GM23338 (cell line): ENCODE measurements at regions not wholly inside any gene's neighbourhood (a gene's known extent, or its start where the extent isn't known, plus 50 kb on each side); places are given as distances from the start of the nearest gene placed in this dataset.

ENCODE experiments used
- ATAC-seq: fragments of 200-7000 bp; cut with Tn5 transposase; 3 replicates; pipeline ENCODE4 v1.9.1; 2020
- DNase-seq: peaks from one replicate; pipeline ENCODE4 v3.0.0-alpha.2; 2015; ENCODE audit warnings: low spot score
- H2AFZ ChIP-seq: fragments of 200-600 bp; sonication (generic); 2 replicates; pipeline ENCODE4 v1.8.0; 2016; ENCODE audit warnings: antibody characterized with exemption, mild to moderate bottlenecking, moderate library complexity
- H3F3A ChIP-seq: fragments of 200-600 bp; sonication (generic); replicated peaks from 2 replicates; pipeline ENCODE4 v1.8.0; 2017; ENCODE audit warnings: antibody characterized with exemption, mixed run types, low read depth
- H3K27ac ChIP-seq: fragments of 200-600 bp; sonication (generic); 2 replicates; pipeline ENCODE4 v1.6.1; 2016; ENCODE audit warnings: low read depth
- H3K27me3 ChIP-seq: fragments of 200-600 bp; sonication (generic); 2 replicates; pipeline ENCODE4 v1.8.0; 2016; ENCODE audit warnings: mild to moderate bottlenecking, mixed run types, moderate library complexity; ENCODE audit not compliant: insufficient read depth
- H3K36me3 ChIP-seq: fragments of 200-600 bp; sonication (generic); 2 replicates; pipeline ENCODE4 v1.8.0; 2016; ENCODE audit warnings: mild to moderate bottlenecking; ENCODE audit not compliant: insufficient read depth
- H3K4me1 ChIP-seq: fragments of 200-600 bp; sonication (generic); 2 replicates; pipeline ENCODE4 v1.8.0; 2016; ENCODE audit warnings: mild to moderate bottlenecking, moderate library complexity; ENCODE audit not compliant: insufficient read depth
- H3K4me2 ChIP-seq: fragments of 200-600 bp; sonication (generic); 2 replicates; pipeline ENCODE4 v1.7.1; 2017; ENCODE audit warnings: mixed run types
- H3K4me3 ChIP-seq: fragments of 200-600 bp; sonication (generic); 2 replicates; pipeline ENCODE4 v1.6.1; 2016; ENCODE audit warnings: mixed run types
- H3K79me2 ChIP-seq: fragments of 200-600 bp; sonication (generic); replicated peaks from 2 replicates; pipeline ENCODE4 v1.8.0; 2017; ENCODE audit warnings: mild to moderate bottlenecking; ENCODE audit not compliant: insufficient read depth
- H3K9me2 ChIP-seq: fragments of 200-600 bp; sonication (generic); 2 replicates; pipeline ENCODE4 v1.8.0; 2017; ENCODE audit not compliant: insufficient read depth
- H4K20me1 ChIP-seq: fragments of 200-600 bp; sonication (generic); replicated peaks from 2 replicates; pipeline ENCODE4 v1.8.0; 2017; ENCODE audit warnings: mild to moderate bottlenecking; ENCODE audit not compliant: insufficient read depth
- H3K27ac Mint-ChIP-seq: 2 replicates; pipeline ENCODE4 v1.8.0; 2020; ENCODE audit warnings: inconsistent platforms, mild to moderate bottlenecking, moderate library complexity, mixed read lengths
- H3K27me3 Mint-ChIP-seq: 3 replicates; pipeline ENCODE4 v1.8.0; 2022; ENCODE audit warnings: low read depth, mild to moderate bottlenecking, moderate library complexity, mixed read lengths, inconsistent platforms; ENCODE audit not compliant: insufficient read depth, poor library complexity
- H3K36me3 Mint-ChIP-seq: 3 replicates; pipeline ENCODE4 v1.8.0; 2021; ENCODE audit warnings: low read depth, mild to moderate bottlenecking, inconsistent platforms, moderate library complexity, mixed read lengths
- H3K4me1 Mint-ChIP-seq: 3 replicates; pipeline ENCODE4 v1.8.0; 2020; ENCODE audit warnings: mild to moderate bottlenecking, inconsistent platforms, mixed read lengths
- H3K4me3 Mint-ChIP-seq: 3 replicates; pipeline ENCODE4 v1.8.0; 2021; ENCODE audit warnings: moderate library complexity, mild to moderate bottlenecking, inconsistent platforms, mixed read lengths
- H3K9me3 Mint-ChIP-seq: 3 replicates; pipeline ENCODE4 v1.8.0; 2020; ENCODE audit warnings: moderate library complexity, mild to moderate bottlenecking, inconsistent platforms, mixed read lengths
- CREB1 ChIP-seq: fragments of 250-450 bp; sonication (Bioruptor Pico); IDR thresholded peaks from 2 replicates; pipeline ENCODE4 v1.5.0; 2020; ENCODE audit warnings: low read depth, mild to moderate bottlenecking, moderate library complexity
- EZH2 ChIP-seq: fragments of 200-600 bp; sonication (generic); IDR thresholded peaks from one replicate; pipeline ENCODE4 v1.8.0; 2017; ENCODE audit warnings: antibody characterized with exemption, mild to moderate bottlenecking, low read depth; ENCODE audit not compliant: unreplicated experiment
- EZH2phosphoT487 ChIP-seq: fragments of 200-600 bp; sonication (generic); IDR thresholded peaks from one replicate; pipeline ENCODE4 v1.8.1; 2018; ENCODE audit warnings: antibody characterized with exemption; ENCODE audit not compliant: unreplicated experiment
- JUNB ChIP-seq: IDR thresholded peaks from one replicate; pipeline ENCODE4 v1.6.1; 2016; ENCODE audit warnings: antibody characterized with exemption; ENCODE audit not compliant: unreplicated experiment
- NANOG ChIP-seq: IDR thresholded peaks from 2 replicates; pipeline ENCODE4 v1.6.1; 2016; ENCODE audit warnings: antibody characterized with exemption, borderline replicate concordance
- POLR2AphosphoS5 ChIP-seq: IDR thresholded peaks from 2 replicates; pipeline ENCODE4 v1.6.1; 2016; ENCODE audit warnings: antibody characterized with exemption, low read depth
- STAT1 ChIP-seq: IDR thresholded peaks from one replicate; pipeline ENCODE4 v1.6.1; 2016; ENCODE audit warnings: antibody characterized with exemption; ENCODE audit not compliant: unreplicated experiment
- ZNF114 ChIP-seq: fragments of 250-450 bp; sonication (Bioruptor Pico); IDR thresholded peaks from 2 replicates; pipeline ENCODE4 v1.5.0; 2020; ENCODE audit warnings: mild to moderate bottlenecking, moderate library complexity
- ZNF331 ChIP-seq: fragments of 250-450 bp; sonication (Bioruptor Pico); IDR thresholded peaks from 2 replicates; pipeline ENCODE4 v1.5.0; 2020; ENCODE audit warnings: low read depth, mild to moderate bottlenecking, moderate library complexity
- TF ChIP-seq, protein P1 (sequence below): IDR thresholded peaks from 2 replicates; pipeline ENCODE4 v1.6.1; 2016; ENCODE audit warnings: antibody characterized with exemption
- TF ChIP-seq, protein P2 (sequence below): fragments of 250-450 bp; sonication (Bioruptor Pico); IDR thresholded peaks from 2 replicates; pipeline ENCODE4 v1.5.0; 2020; ENCODE audit warnings: mild to moderate bottlenecking, moderate library complexity
- TF ChIP-seq, protein P3 (sequence below): IDR thresholded peaks from one replicate; pipeline ENCODE4 v1.6.1; 2018; ENCODE audit warnings: antibody characterized with exemption; ENCODE audit not compliant: unreplicated experiment

DNA sequence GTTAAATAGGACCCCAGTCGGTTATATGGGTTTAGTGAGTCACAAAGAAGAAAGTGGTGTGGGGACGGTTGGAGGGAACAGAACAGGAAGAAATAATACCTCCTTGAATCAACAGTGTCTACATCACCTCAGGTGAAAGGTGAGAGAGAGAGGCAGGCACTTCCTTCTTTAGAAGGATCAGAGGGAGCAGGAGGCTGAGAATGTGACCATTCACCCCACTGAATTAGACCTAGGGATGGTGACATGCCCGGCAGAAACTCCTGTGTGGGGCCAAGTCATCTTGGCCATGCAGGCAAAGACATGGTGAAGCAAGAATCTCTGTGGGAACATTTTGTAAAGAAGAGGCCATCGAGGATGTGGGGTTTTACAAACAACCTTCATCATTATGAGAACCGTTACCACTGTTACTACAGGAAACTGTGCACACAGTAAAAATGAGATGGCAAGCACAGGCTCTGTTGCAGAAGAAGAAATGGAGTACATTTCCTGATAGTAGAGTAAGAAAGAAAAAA is 1196.9 kb downstream of the VRK1 start:
- H3K27me3 ChIP-seq: no peaks in the 10 kb centered on the region
- no peak overlapping the region for H3K4me3 Mint-ChIP-seq
- no peak overlapping the region for H2AFZ ChIP-seq
- H3K9me2 ChIP-seq: peaks cover 21% of the 10 kb centered on the region; the same call in 1 of the 2 replicates
- no peak for DNase-seq
- no peaks in the 10 kb centered on the region for H4K20me1 ChIP-seq
- peaks cover 5% of the 10 kb centered on the region; the same call in 2 of the 3 replicates for H3K4me1 Mint-ChIP-seq
- no peak overlapping the region for H3K27ac Mint-ChIP-seq
- TF ChIP-seq EZH2 (no peak), JUNB (no peak), ZNF114 (CRISPR knock-in tag) (no peak), ZNF331 (CRISPR knock-in tag) (no peak), STAT1 (no peak), EZH2phosphoT487 (no peak), CREB1 (CRISPR knock-in tag) (no peak), NANOG (no peak), POLR2AphosphoS5 (no peak)
- TF ChIP-seq, protein P1, sequence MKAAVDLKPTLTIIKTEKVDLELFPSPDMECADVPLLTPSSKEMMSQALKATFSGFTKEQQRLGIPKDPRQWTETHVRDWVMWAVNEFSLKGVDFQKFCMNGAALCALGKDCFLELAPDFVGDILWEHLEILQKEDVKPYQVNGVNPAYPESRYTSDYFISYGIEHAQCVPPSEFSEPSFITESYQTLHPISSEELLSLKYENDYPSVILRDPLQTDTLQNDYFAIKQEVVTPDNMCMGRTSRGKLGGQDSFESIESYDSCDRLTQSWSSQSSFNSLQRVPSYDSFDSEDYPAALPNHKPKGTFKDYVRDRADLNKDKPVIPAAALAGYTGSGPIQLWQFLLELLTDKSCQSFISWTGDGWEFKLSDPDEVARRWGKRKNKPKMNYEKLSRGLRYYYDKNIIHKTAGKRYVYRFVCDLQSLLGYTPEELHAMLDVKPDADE: no peak
- TF ChIP-seq, protein P2, sequence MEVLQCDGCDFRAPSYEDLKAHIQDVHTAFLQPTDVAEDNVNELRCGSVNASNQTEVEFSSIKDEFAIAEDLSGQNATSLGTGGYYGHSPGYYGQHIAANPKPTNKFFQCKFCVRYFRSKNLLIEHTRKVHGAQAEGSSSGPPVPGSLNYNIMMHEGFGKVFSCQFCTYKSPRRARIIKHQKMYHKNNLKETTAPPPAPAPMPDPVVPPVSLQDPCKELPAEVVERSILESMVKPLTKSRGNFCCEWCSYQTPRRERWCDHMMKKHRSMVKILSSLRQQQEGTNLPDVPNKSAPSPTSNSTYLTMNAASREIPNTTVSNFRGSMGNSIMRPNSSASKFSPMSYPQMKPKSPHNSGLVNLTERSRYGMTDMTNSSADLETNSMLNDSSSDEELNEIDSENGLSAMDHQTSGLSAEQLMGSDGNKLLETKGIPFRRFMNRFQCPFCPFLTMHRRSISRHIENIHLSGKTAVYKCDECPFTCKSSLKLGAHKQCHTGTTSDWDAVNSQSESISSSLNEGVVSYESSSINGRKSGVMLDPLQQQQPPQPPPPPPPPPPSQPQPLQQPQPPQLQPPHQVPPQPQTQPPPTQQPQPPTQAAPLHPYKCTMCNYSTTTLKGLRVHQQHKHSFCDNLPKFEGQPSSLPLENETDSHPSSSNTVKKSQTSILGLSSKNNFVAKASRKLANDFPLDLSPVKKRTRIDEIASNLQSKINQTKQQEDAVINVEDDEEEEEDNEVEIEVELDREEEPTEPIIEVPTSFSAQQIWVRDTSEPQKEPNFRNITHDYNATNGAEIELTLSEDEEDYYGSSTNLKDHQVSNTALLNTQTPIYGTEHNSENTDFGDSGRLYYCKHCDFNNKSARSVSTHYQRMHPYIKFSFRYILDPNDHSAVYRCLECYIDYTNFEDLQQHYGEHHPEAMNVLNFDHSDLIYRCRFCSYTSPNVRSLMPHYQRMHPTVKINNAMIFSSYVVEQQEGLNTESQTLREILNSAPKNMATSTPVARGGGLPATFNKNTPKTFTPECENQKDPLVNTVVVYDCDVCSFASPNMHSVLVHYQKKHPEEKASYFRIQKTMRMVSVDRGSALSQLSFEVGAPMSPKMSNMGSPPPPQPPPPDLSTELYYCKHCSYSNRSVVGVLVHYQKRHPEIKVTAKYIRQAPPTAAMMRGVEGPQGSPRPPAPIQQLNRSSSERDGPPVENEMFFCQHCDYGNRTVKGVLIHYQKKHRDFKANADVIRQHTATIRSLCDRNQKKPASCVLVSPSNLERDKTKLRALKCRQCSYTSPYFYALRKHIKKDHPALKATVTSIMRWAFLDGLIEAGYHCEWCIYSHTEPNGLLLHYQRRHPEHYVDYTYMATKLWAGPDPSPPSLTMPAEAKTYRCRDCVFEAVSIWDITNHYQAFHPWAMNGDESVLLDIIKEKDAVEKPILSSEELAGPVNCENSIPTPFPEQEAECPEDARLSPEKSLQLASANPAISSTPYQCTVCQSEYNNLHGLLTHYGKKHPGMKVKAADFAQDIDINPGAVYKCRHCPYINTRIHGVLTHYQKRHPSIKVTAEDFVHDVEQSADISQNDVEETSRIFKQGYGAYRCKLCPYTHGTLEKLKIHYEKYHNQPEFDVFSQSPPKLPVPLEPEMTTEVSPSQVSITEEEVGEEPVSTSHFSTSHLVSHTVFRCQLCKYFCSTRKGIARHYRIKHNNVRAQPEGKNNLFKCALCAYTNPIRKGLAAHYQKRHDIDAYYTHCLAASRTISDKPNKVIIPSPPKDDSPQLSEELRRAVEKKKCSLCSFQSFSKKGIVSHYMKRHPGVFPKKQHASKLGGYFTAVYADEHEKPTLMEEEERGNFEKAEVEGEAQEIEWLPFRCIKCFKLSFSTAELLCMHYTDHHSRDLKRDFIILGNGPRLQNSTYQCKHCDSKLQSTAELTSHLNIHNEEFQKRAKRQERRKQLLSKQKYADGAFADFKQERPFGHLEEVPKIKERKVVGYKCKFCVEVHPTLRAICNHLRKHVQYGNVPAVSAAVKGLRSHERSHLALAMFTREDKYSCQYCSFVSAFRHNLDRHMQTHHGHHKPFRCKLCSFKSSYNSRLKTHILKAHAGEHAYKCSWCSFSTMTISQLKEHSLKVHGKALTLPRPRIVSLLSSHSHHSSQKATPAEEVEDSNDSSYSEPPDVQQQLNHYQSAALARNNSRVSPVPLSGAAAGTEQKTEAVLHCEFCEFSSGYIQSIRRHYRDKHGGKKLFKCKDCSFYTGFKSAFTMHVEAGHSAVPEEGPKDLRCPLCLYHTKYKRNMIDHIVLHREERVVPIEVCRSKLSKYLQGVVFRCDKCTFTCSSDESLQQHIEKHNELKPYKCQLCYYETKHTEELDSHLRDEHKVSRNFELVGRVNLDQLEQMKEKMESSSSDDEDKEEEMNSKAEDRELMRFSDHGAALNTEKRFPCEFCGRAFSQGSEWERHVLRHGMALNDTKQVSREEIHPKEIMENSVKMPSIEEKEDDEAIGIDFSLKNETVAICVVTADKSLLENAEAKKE: no peak
- TF ChIP-seq, protein P3, sequence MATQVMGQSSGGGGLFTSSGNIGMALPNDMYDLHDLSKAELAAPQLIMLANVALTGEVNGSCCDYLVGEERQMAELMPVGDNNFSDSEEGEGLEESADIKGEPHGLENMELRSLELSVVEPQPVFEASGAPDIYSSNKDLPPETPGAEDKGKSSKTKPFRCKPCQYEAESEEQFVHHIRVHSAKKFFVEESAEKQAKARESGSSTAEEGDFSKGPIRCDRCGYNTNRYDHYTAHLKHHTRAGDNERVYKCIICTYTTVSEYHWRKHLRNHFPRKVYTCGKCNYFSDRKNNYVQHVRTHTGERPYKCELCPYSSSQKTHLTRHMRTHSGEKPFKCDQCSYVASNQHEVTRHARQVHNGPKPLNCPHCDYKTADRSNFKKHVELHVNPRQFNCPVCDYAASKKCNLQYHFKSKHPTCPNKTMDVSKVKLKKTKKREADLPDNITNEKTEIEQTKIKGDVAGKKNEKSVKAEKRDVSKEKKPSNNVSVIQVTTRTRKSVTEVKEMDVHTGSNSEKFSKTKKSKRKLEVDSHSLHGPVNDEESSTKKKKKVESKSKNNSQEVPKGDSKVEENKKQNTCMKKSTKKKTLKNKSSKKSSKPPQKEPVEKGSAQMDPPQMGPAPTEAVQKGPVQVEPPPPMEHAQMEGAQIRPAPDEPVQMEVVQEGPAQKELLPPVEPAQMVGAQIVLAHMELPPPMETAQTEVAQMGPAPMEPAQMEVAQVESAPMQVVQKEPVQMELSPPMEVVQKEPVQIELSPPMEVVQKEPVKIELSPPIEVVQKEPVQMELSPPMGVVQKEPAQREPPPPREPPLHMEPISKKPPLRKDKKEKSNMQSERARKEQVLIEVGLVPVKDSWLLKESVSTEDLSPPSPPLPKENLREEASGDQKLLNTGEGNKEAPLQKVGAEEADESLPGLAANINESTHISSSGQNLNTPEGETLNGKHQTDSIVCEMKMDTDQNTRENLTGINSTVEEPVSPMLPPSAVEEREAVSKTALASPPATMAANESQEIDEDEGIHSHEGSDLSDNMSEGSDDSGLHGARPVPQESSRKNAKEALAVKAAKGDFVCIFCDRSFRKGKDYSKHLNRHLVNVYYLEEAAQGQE: no peak
- H3K27ac ChIP-seq: no peak overlapping the region
- no peaks in the 10 kb centered on the region for H3K4me1 ChIP-seq
- H3K4me3 ChIP-seq: no peak overlapping the region
- no peaks in the 10 kb centered on the region; the same call in 1 of the 3 replicates for H3K9me3 Mint-ChIP-seq
- no peaks in the 10 kb centered on the region for H3F3A ChIP-seq
- H3K36me3 Mint-ChIP-seq: no peaks in the 10 kb centered on the region
- H3K4me2 ChIP-seq: no peak overlapping the region
- H3K27me3 Mint-ChIP-seq: no peaks in the 10 kb centered on the region
- no peaks in the 10 kb centered on the region for H3K79me2 ChIP-seq
- no peak for ATAC-seq
- H3K36me3 ChIP-seq: no peaks in the 10 kb centered on the region
